Colonic mucosa (tissue), 4 donors: ENCODE measurements at regions not wholly inside any gene's neighbourhood (a gene's known extent, or its start where the extent isn't known, plus 50 kb on each side); places are given as distances from the start of the nearest gene placed in this dataset.

Source experiments
- DNase-seq: peaks from one replicate; pipeline ENCODE4 v3.0.0-alpha.2; 2020
- H3K27ac ChIP-seq: fragments of 200-600 bp; one replicate; pipeline ENCODE4 v1.8.0; 2021
- H3K27me3 ChIP-seq: fragments of 200-600 bp; one replicate; pipeline ENCODE4 v1.8.0; 2021
- H3K36me3 ChIP-seq: fragments of 200-600 bp; one replicate; pipeline ENCODE4 v1.8.0; 2021
- H3K4me1 ChIP-seq: fragments of 200-600 bp; one replicate; pipeline ENCODE4 v1.8.0; 2021; ENCODE audit warnings: mild to moderate bottlenecking
- H3K4me3 ChIP-seq: fragments of 200-600 bp; one replicate; pipeline ENCODE4 v1.8.0; 2021
- H3K9ac ChIP-seq, 2 donors: one replicate each; pipeline ENCODE4 v1.7.0; 2013; ENCODE audit warnings: control low read depth in 2 of 2, low read depth in 2 of 2, low read length in 2 of 2
- H3K9me3 ChIP-seq: fragments of 200-600 bp; one replicate; pipeline ENCODE4 v1.8.0; 2021
- intact Hi-C: fragments of 100-400 bp; cut with DNase I; formaldehyde crosslinking; loops from one replicate; pipeline ENCODE4 v1.14.1; 2022
- TF ChIP-seq, protein P1 (sequence below): fragments of 200-600 bp; IDR thresholded peaks from one replicate; pipeline ENCODE4 v1.8.0; 2022; ENCODE audit warnings: antibody characterized with exemption, mild to moderate bottlenecking
- donor health status: healthy.
- donor health status: DM: no; HTN: no; CAD: no.
- donor health status: DM: no; HTN: no; CAD: no.

DNA sequence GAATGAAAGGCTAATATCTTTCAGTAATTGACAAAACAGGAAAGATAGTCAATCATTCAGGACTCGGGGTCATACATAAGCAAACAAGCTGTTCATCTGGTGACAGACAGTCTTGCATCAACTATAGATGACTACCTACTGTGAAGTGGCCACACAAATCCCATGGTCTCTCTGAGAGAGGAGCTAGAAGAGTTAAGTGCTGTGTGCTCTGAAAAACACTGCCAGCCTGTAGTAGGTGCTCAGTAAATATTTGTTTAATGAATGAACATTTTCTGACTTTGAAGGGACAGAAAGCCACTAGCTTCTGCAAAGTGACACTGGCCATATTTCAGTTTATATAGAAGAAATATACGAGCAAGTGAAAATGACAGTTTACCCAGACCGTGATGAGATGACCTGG is 184.0 kb upstream of the CHAC2 start:
- no peak overlapping the region for H3K4me3 ChIP-seq
- intact Hi-C loops: no loop called here
- H3K27ac ChIP-seq: no peak overlapping the region
- TF ChIP-seq, protein P1, sequence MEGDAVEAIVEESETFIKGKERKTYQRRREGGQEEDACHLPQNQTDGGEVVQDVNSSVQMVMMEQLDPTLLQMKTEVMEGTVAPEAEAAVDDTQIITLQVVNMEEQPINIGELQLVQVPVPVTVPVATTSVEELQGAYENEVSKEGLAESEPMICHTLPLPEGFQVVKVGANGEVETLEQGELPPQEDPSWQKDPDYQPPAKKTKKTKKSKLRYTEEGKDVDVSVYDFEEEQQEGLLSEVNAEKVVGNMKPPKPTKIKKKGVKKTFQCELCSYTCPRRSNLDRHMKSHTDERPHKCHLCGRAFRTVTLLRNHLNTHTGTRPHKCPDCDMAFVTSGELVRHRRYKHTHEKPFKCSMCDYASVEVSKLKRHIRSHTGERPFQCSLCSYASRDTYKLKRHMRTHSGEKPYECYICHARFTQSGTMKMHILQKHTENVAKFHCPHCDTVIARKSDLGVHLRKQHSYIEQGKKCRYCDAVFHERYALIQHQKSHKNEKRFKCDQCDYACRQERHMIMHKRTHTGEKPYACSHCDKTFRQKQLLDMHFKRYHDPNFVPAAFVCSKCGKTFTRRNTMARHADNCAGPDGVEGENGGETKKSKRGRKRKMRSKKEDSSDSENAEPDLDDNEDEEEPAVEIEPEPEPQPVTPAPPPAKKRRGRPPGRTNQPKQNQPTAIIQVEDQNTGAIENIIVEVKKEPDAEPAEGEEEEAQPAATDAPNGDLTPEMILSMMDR: no peak
- H3K9ac ChIP-seq: no peak overlapping the region
- no peak for DNase-seq
- H3K36me3 ChIP-seq: no peaks in the 10 kb centered on the region
- no peaks in the 10 kb centered on the region for H3K27me3 ChIP-seq
- H3K4me1 ChIP-seq: no peaks in the 10 kb centered on the region
- no peaks in the 10 kb centered on the region for H3K9me3 ChIP-seq

DNA sequence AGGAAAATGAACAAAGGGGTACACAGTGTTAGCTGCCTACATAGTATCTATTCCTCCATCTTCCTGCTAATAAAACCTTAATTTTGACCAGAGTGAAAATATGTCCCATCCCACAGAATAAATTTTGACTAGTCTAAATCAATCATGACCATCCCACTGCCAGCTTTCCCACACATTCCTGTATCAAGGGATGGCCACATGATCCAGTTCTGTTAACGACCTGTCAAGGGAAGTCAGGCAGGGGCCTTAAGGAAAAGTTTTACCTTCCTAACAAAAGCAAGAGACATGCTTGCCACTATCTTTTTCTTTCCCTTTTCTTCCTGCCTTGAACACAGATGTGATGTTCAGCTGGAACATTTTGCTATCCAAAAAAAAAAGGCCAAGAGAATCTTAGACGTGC is 185.0 kb upstream of the CHAC2 start:
- no peaks in the 10 kb centered on the region for H3K36me3 ChIP-seq
- H3K4me1 ChIP-seq: no peaks in the 10 kb centered on the region
- H3K9ac ChIP-seq: no peak overlapping the region
- H3K9me3 ChIP-seq: no peaks in the 10 kb centered on the region
- intact Hi-C loops: no loop called here
- H3K4me3 ChIP-seq: no peak overlapping the region
- no peak overlapping the region for H3K27ac ChIP-seq
- H3K27me3 ChIP-seq: no peaks in the 10 kb centered on the region
- TF ChIP-seq, protein P1: no peak
- DNase-seq: no peak

DNA sequence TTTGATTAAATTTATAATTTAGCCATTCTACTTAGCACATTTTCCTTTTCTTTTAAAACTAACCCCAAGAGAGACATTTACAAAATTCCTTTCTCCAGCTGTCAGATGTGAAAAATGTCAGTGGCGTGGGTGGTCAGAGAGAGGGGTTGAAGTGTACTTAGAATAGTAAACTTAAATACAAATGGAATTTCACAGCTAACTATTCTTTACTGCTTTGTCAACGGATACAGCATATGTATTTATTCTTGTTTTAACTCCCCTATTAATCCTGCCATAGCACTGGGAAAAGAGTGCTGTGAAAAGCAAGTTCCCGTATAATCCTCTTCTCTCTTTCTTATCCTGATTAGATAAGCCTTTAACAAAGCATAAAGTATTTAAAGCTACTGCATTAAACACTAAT is 191.4 kb upstream of the CHAC2 start:
- no peaks in the 10 kb centered on the region for H3K27me3 ChIP-seq
- DNase-seq: no peak
- no peaks in the 10 kb centered on the region for H3K9me3 ChIP-seq
- H3K36me3 ChIP-seq: no peaks in the 10 kb centered on the region
- intact Hi-C loops: no loop called here
- TF ChIP-seq, protein P1: no peak
- H3K27ac ChIP-seq: no peak overlapping the region
- no peaks in the 10 kb centered on the region for H3K4me1 ChIP-seq
- H3K9ac ChIP-seq: no peak overlapping the region
- H3K4me3 ChIP-seq: no peak overlapping the region

DNA sequence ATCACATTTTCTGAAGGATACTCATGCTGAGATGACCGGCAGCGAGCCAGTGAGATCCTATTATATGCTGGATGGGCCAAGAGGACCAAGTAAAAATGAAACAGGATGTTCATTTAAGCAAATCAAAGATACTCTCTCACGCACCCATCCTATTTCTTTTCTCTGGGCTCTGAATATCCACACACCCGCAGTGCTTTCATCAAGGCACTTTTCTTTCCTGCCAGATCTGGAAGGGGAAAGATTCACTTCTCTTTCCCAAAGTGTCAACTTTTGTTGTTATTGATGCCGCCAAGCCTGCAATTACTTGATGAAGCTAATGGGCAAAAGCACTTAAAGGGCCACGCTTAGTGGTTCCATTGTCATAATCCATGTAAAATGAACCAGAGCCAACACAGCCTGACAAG is 191.9 kb upstream of the CHAC2 start:
- Histone ChIP-seq H3K4me1 (no peaks in the 10 kb centered on the region), H3K9ac (no peak overlapping the region), H3K9me3 (no peaks in the 10 kb centered on the region), H3K27me3 (no peaks in the 10 kb centered on the region), H3K4me3 (no peak overlapping the region), H3K27ac (no peak overlapping the region), H3K36me3 (no peaks in the 10 kb centered on the region)
- no peak for DNase-seq
- TF ChIP-seq, protein P1: no peak
- intact Hi-C loops: no loop called here

DNA sequence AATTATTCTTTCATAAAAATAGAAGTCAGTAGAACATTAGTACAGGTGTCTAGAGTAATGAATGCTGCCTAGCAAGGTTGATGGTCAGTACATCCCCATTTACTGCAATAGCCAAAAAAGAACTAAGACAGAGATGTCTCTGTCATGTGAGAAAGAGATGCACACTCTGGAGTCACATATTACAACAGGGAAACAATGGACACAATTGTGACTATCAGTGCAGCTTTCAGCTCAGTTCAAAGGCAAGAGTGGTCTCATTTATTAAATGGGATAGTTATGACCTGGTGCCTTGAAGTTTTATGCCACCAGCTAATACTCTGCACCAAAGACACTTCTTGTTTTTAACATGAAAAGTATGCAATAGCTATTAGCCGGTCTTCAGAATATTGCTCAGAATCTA is 194.9 kb upstream of the CHAC2 start:
- DNase-seq: no peak
- intact Hi-C loops: no loop called here
- no peak overlapping the region for H3K4me3 ChIP-seq
- no peak overlapping the region for H3K27ac ChIP-seq
- no peaks in the 10 kb centered on the region for H3K36me3 ChIP-seq
- H3K9me3 ChIP-seq: no peaks in the 10 kb centered on the region
- no peak overlapping the region for H3K9ac ChIP-seq
- no peaks in the 10 kb centered on the region for H3K4me1 ChIP-seq
- TF ChIP-seq, protein P1: no peak
- no peaks in the 10 kb centered on the region for H3K27me3 ChIP-seq
